ENCODE measurements at regions not wholly inside any gene's neighbourhood (a gene's known extent, or its start where the extent isn't known, plus 50 kb on each side); places are given as distances from the start of the nearest gene placed in this dataset.

- no peaks in the 10 kb centered on the region for H3K9me3 ChIP-seq (ENCODE audit: control insufficient read depth, insufficient read depth, low read length)
- peaks cover 3% of the 10 kb centered on the region for H3K27me3 ChIP-seq (ENCODE audit: control insufficient read depth, insufficient read depth, low read length)
- ChIA-PET POLR2A (no interaction called here), CTCF (no interaction called here)
- H3K4me3 ChIP-seq (ENCODE audit: low read depth, low read length), result no peak overlapping the region
- TF ChIP-seq CTCF (IDR thresholded peaks at IDR 0.05; ENCODE audit: low read depth, low read length), result no peak
- H3K27ac ChIP-seq (ENCODE audit: low read depth, low read length), result no peak overlapping the region
- DNase-seq (ENCODE audit: low read depth, low spot score), result no peak
These were observed 154.4 kb downstream of the DDX1 start for GRCh38 chr2:15745907-15746702.

GRCh38 chr2:15746703-15747550 lies 155.3 kb downstream of the DDX1 start:
- Histone ChIP-seq H3K27ac (ENCODE audit: low read depth, low read length) (no peak overlapping the region), H3K27me3 (ENCODE audit: control insufficient read depth, insufficient read depth, low read length) (peaks cover 4% of the 10 kb centered on the region), H3K9me3 (ENCODE audit: control insufficient read depth, insufficient read depth, low read length) (no peaks in the 10 kb centered on the region), H3K4me3 (ENCODE audit: low read depth, low read length) (no peak overlapping the region)
- no peak for DNase-seq (ENCODE audit: low read depth, low spot score)
- ChIA-PET POLR2A (no interaction called here), CTCF (no interaction called here)
- TF ChIP-seq CTCF (IDR thresholded peaks at IDR 0.05; ENCODE audit: low read depth, low read length), result no peak

GRCh38 chr2:15747603-15748471 lies 156.2 kb downstream of the DDX1 start:
- Histone ChIP-seq H3K27me3 (ENCODE audit: control insufficient read depth, insufficient read depth, low read length) (peaks cover 7% of the 10 kb centered on the region), H3K27ac (ENCODE audit: low read depth, low read length) (no peak overlapping the region), H3K4me3 (ENCODE audit: low read depth, low read length) (no peak overlapping the region), H3K9me3 (ENCODE audit: control insufficient read depth, insufficient read depth, low read length) (no peaks in the 10 kb centered on the region)
- CTCF ChIA-PET, result interaction anchor here (0.6 to 1.4 kb wide), 2 partner anchors 17 to 1160 kb away, joined by 3 to 4 read pairs; no protein-coding TSS in a partner anchor
- no peak for TF ChIP-seq CTCF (IDR thresholded peaks at IDR 0.05; ENCODE audit: low read depth, low read length)
- POLR2A ChIA-PET, result no interaction called here
- no peak for DNase-seq (ENCODE audit: low read depth, low spot score)

GRCh38 chr2:15748736-15749323 lies 157.2 kb downstream of the DDX1 start:
- Histone ChIP-seq H3K9me3 (ENCODE audit: control insufficient read depth, insufficient read depth, low read length) (no peaks in the 10 kb centered on the region), H3K4me3 (ENCODE audit: low read depth, low read length) (no peak overlapping the region), H3K27me3 (ENCODE audit: control insufficient read depth, insufficient read depth, low read length) (peaks cover 7% of the 10 kb centered on the region), H3K27ac (ENCODE audit: low read depth, low read length) (no peak overlapping the region)
- no peak for DNase-seq (ENCODE audit: low read depth, low spot score)
- TF ChIP-seq CTCF (IDR thresholded peaks at IDR 0.05; ENCODE audit: low read depth, low read length), result peak; percentile 28; the same call in 1 of the 2 replicates
- ChIA-PET POLR2A (no interaction called here), CTCF (interaction anchor here (0.6 to 1.4 kb wide), 3 partner anchors 18 to 1161 kb away, joined by 3 to 4 read pairs (median 4); no protein-coding TSS in a partner anchor)

Data from AG04450 (cell line).